ENCODE measurements at regions not wholly inside any gene's neighbourhood (a gene's known extent, or its start where the extent isn't known, plus 50 kb on each side); places are given as distances from the start of the nearest gene placed in this dataset.

GRCh38 chr10:6988654-6989053 is 408.6 kb upstream of the PRKCQ start (continued):
- TF ChIP-seq STAT1 (IDR thresholded peaks at IDR 0.05; ENCODE audit: unreplicated experiment) (no peak), CTCF (conservative IDR thresholded peaks at IDR 0.05; ENCODE audit: low read depth in 2 of 2) (no peak), REST (IDR thresholded peaks at IDR 0.05; ENCODE audit: unreplicated experiment) (no peak), EZH2 (IDR thresholded peaks at IDR 0.05; ENCODE audit: low read depth, unreplicated experiment) (no peak), ZNF331 (CRISPR knock-in tag; IDR thresholded peaks at IDR 0.05; ENCODE audit: low read depth) (no peak), ETS1 (IDR thresholded peaks at IDR 0.05) (no peak), JUNB (IDR thresholded peaks at IDR 0.05; ENCODE audit: unreplicated experiment) (no peak), CREB1 (CRISPR knock-in tag; IDR thresholded peaks at IDR 0.05; ENCODE audit: low read depth) (no peak), NANOG (IDR thresholded peaks at IDR 0.05; ENCODE audit: borderline replicate concordance) (no peak), POLR2AphosphoS5 (IDR thresholded peaks at IDR 0.05; ENCODE audit: low read depth) (no peak), EZH2phosphoT487 (IDR thresholded peaks at IDR 0.05; ENCODE audit: unreplicated experiment) (no peak), ZNF114 (CRISPR knock-in tag; IDR thresholded peaks at IDR 0.05) (no peak)

DNA sequence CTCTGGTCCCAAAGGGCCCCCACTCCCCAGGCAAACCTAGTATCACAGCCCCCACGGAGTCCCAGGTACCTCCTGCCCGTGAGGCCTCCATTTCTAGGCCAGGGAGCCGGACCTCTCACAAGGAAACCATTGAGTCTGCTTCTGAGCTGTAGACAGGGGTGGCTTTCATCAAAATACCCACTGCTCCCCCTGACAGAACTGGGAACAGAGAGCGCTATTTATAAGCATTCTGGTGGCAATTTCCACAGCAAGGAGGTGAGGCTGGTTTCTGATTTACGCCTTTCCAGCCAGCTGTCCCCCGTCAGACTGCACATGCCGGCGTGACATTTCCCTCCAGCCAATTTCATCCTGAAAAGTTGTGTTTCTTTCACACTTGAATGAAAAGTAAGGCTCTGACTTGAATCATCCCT is 407.5 kb upstream of the PRKCQ start:
- peaks cover 3% of the 10 kb centered on the region; the same call in 2 of the 3 replicates for H3K36me3 Mint-ChIP-seq (ENCODE audit: low read depth)
- 0 out of 2 replicates have a peak, but pooled peaks cover 5% of the 10 kb centered on the region for H3K9me2 ChIP-seq (ENCODE audit: insufficient read depth)
- H3K4me3 ChIP-seq: no peak overlapping the region
- no peak overlapping the region for H3K27ac Mint-ChIP-seq
- H3K27me3 ChIP-seq (ENCODE audit: insufficient read depth): no peaks in the 10 kb centered on the region
- peaks cover 5% of the 10 kb centered on the region; the same call in 2 of the 3 replicates for H3K9me3 Mint-ChIP-seq
- H3K36me3 ChIP-seq (ENCODE audit: insufficient read depth): no peaks in the 10 kb centered on the region
- peaks cover 8% of the 10 kb centered on the region for H3K27me3 Mint-ChIP-seq (ENCODE audit: insufficient read depth, low read depth, poor library complexity)
- no peaks in the 10 kb centered on the region; the same call in 1 of the 2 replicates for H3K79me2 ChIP-seq (replicated peaks; ENCODE audit: insufficient read depth)
- peak overlapping the region; percentile 80; the same call in 1 of the 2 replicates for H2AFZ ChIP-seq
- no peaks in the 10 kb centered on the region for H3K4me1 Mint-ChIP-seq
- DNase-seq (ENCODE audit: low spot score) (no peak), ATAC-seq (no peak)
- peaks cover 8% of the 10 kb centered on the region; the same call in 1 of the 2 replicates for H3K4me1 ChIP-seq (ENCODE audit: insufficient read depth)
- H3K4me3 Mint-ChIP-seq: no peak overlapping the region
- no peak overlapping the region for H3K4me2 ChIP-seq
- H3K27ac ChIP-seq (ENCODE audit: low read depth): no peak overlapping the region
- no peaks in the 10 kb centered on the region for H4K20me1 ChIP-seq (replicated peaks; ENCODE audit: insufficient read depth)
- H3F3A ChIP-seq (replicated peaks; ENCODE audit: low read depth): no peaks in the 10 kb centered on the region
- no peak for TF ChIP-seq ZNF462 (CRISPR knock-in tag; IDR thresholded peaks at IDR 0.05)
